ENCODE measurements at regions not wholly inside any gene's neighbourhood (a gene's known extent, or its start where the extent isn't known, plus 50 kb on each side); places are given as distances from the start of the nearest gene placed in this dataset.

- DNase-seq (ENCODE audit: low spot score, unreplicated experiment), result no peak
- peaks cover 12% of the 10 kb centered on the region for H3K9me3 Mint-ChIP-seq (ENCODE audit: low read depth)
- H3K4me1 Mint-ChIP-seq (ENCODE audit: low read depth), result peaks cover 7% of the 10 kb centered on the region
- H3K27ac Mint-ChIP-seq, result no peak overlapping the region
- no peak overlapping the region for H3K4me3 Mint-ChIP-seq (ENCODE audit: low read depth)
- H3K36me3 Mint-ChIP-seq (ENCODE audit: insufficient read depth), result peaks cover 5% of the 10 kb centered on the region
- TF ChIP-seq CTCF (IDR thresholded peaks at IDR 0.05; ENCODE audit: unreplicated experiment), result no peak
- peaks cover 2% of the 10 kb centered on the region for H3K27me3 Mint-ChIP-seq
These were observed 463.9 kb upstream of the PROX1 start for GRCh38 chr1:213523781-213524398.

- Mint-ChIP-seq H3K27ac (no peak overlapping the region), H3K36me3 (ENCODE audit: insufficient read depth) (peaks cover 3% of the 10 kb centered on the region), H3K9me3 (ENCODE audit: low read depth) (peaks cover 5% of the 10 kb centered on the region), H3K4me1 (ENCODE audit: low read depth) (no peaks in the 10 kb centered on the region), H3K27me3 (peaks cover 2% of the 10 kb centered on the region), H3K4me3 (ENCODE audit: low read depth) (no peak overlapping the region)
- no peak for TF ChIP-seq CTCF (IDR thresholded peaks at IDR 0.05; ENCODE audit: unreplicated experiment)
- no peak for DNase-seq (ENCODE audit: low spot score, unreplicated experiment)
These were observed 461.5 kb upstream of the PROX1 start for GRCh38 chr1:213526306-213526705.

- no peak for DNase-seq (ENCODE audit: low spot score, unreplicated experiment)
- Mint-ChIP-seq H3K4me3 (ENCODE audit: low read depth) (no peak overlapping the region), H3K36me3 (ENCODE audit: insufficient read depth) (no peaks in the 10 kb centered on the region), H3K27me3 (no peaks in the 10 kb centered on the region), H3K27ac (no peak overlapping the region), H3K4me1 (ENCODE audit: low read depth) (no peaks in the 10 kb centered on the region), H3K9me3 (ENCODE audit: low read depth) (no peaks in the 10 kb centered on the region)
- TF ChIP-seq CTCF (IDR thresholded peaks at IDR 0.05; ENCODE audit: unreplicated experiment), result no peak
These were observed 457.0 kb upstream of the PROX1 start for GRCh38 chr1:213530611-213531320.

GRCh38 chr1:213531369-213532310 lies 456.1 kb upstream of the PROX1 start:
- no peak for DNase-seq (ENCODE audit: low spot score, unreplicated experiment)
- no peak for TF ChIP-seq CTCF (IDR thresholded peaks at IDR 0.05; ENCODE audit: unreplicated experiment)
- no peaks in the 10 kb centered on the region for H3K4me1 Mint-ChIP-seq (ENCODE audit: low read depth)
- no peaks in the 10 kb centered on the region for H3K27me3 Mint-ChIP-seq
- H3K9me3 Mint-ChIP-seq (ENCODE audit: low read depth), result no peaks in the 10 kb centered on the region
- no peak overlapping the region for H3K4me3 Mint-ChIP-seq (ENCODE audit: low read depth)
- no peaks in the 10 kb centered on the region for H3K36me3 Mint-ChIP-seq (ENCODE audit: insufficient read depth)
- no peak overlapping the region for H3K27ac Mint-ChIP-seq

- Mint-ChIP-seq H3K9me3 (ENCODE audit: low read depth) (no peaks in the 10 kb centered on the region), H3K4me1 (ENCODE audit: low read depth) (no peaks in the 10 kb centered on the region), H3K4me3 (ENCODE audit: low read depth) (no peak overlapping the region), H3K36me3 (ENCODE audit: insufficient read depth) (no peaks in the 10 kb centered on the region), H3K27me3 (no peaks in the 10 kb centered on the region), H3K27ac (no peak overlapping the region)
- no peak for DNase-seq (ENCODE audit: low spot score, unreplicated experiment)
- TF ChIP-seq CTCF (IDR thresholded peaks at IDR 0.05; ENCODE audit: unreplicated experiment), result no peak
These were observed 454.6 kb upstream of the PROX1 start for GRCh38 chr1:213533125-213533524.

Measured in progenitor cell of endocrine pancreas (in vitro differentiated cells).